ENCODE measurements at regions not wholly inside any gene's neighbourhood (a gene's known extent, or its start where the extent isn't known, plus 50 kb on each side); places are given as distances from the start of the nearest gene placed in this dataset.
A peak's percentile ranks its signal among the peaks of the same experiment; 100 is the strongest.
"Not testable (repeated sequence)": the region's sequence is repeated elsewhere in the genome, so short reads cannot be mapped to it uniquely, and the experiment has no call there.

DNA sequence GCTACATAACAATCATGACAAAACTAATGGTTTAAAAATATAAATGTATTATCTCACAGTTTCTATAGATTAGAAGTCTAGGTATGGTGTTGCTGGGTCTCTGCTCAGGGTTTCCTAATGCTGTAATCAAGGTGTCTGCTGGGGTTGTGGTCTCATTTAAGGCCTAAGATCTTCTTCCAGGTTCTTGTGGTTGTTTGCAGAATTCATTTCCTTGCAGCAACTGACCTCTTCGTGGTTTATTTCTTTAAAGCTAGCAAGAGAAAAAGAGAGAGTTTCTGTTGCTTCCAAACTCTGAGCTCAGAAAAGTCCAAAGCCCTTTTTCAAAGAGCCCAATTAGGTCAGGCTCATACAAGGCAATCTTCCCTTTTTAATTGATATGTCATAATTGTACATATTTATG is 452.7 kb upstream of the CCDC179 start:
- Histone ChIP-seq H3K9me3 (no peaks in the 10 kb centered on the region), H3K36me3 (no peaks in the 10 kb centered on the region), H3K27ac (peak overlapping the region in 1 of 2 donors; percentile 1), H3K4me3 (no peak overlapping the region), H3K4me1 (peaks cover 0 to 27% (median under 1%) of the 10 kb centered on the region in 4 donors), H3K27me3 (no peaks in the 10 kb centered on the region)
- intact Hi-C loops (cut with DNase I; ENCODE audit: low total_unique reads): no loop called here
- DNase-seq: no peak
- TF ChIP-seq, protein P1, sequence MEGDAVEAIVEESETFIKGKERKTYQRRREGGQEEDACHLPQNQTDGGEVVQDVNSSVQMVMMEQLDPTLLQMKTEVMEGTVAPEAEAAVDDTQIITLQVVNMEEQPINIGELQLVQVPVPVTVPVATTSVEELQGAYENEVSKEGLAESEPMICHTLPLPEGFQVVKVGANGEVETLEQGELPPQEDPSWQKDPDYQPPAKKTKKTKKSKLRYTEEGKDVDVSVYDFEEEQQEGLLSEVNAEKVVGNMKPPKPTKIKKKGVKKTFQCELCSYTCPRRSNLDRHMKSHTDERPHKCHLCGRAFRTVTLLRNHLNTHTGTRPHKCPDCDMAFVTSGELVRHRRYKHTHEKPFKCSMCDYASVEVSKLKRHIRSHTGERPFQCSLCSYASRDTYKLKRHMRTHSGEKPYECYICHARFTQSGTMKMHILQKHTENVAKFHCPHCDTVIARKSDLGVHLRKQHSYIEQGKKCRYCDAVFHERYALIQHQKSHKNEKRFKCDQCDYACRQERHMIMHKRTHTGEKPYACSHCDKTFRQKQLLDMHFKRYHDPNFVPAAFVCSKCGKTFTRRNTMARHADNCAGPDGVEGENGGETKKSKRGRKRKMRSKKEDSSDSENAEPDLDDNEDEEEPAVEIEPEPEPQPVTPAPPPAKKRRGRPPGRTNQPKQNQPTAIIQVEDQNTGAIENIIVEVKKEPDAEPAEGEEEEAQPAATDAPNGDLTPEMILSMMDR (IDR thresholded peaks at IDR 0.05): no peak

DNA sequence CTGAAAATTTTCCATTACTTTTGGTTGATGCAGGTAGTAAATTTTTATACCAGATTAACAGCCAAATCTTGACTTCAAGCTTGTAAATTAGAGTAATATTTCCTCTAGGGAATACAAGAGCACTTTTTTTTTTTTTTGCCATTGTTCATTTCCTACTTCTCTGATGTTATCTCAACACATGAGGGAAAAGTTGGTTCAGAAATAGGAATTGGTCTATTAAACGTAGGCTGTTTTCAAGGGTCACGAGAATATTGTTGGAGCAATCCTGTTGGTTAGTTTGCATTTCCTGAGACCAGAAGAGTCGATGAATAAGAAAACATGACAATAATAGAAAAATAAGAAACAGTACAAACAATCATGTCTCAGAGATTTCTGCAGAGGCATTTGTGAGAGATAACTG is 453.9 kb upstream of the CCDC179 start:
- intact Hi-C loops (cut with DNase I; ENCODE audit: low total_unique reads): no loop called here
- H3K4me1 ChIP-seq: peaks cover 0 to 18% (median 0%) of the 10 kb centered on the region in 4 donors
- H3K4me3 ChIP-seq: no peak overlapping the region
- TF ChIP-seq, protein P1 (IDR thresholded peaks at IDR 0.05): no peak
- no peaks in the 10 kb centered on the region for H3K36me3 ChIP-seq
- no peak for DNase-seq
- no peaks in the 10 kb centered on the region for H3K9me3 ChIP-seq
- no peak overlapping the region for H3K27ac ChIP-seq
- no peaks in the 10 kb centered on the region for H3K27me3 ChIP-seq

DNA sequence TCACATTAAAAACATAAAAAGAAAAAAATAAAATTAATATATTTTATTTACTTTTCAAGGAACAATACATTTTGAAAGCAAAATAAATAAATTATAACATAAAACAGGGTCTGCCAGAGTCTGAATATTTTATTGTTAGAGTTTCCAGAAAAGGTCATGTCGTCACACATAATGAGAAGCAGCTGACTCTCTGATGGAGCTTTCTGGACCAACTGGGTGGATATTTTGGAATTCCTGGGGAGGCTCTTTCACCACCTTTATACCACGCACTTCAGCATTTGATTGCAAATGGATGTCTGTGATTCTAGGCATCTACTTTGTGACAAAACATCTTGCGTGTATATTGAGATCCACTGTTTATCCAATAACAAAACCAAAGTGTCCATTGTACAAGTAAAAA is 455.0 kb upstream of the CCDC179 start:
- no peak for DNase-seq
- Histone ChIP-seq H3K36me3 (no peaks in the 10 kb centered on the region), H3K4me1 (peaks cover 0 to 18% (median 0%) of the 10 kb centered on the region in 4 donors), H3K4me3 (no peak overlapping the region), H3K9me3 (no peaks in the 10 kb centered on the region), H3K27me3 (no peaks in the 10 kb centered on the region), H3K27ac (no peak overlapping the region)
- intact Hi-C loops (cut with DNase I; ENCODE audit: low total_unique reads): no loop called here
- TF ChIP-seq, protein P1 (IDR thresholded peaks at IDR 0.05): no peak

DNA sequence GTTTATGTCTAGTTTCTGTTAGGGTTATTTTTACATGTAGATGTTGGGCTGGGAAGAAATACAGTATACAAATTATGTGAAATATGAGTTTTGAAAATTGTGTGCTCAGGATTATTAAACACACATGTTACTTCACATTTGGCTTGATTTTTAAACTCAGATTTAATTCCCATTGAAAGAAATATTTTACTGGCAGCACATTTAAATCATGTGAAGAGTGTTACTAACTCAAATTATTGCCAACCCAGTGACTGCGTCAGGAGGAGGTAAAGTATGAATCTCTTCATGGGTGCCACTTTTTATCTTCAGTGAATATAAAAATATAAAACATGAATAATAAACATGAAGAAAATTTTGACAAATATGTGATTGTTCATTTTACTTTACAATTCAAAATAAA is 457.5 kb upstream of the CCDC179 start:
- Histone ChIP-seq H3K9me3 (peaks cover 0 to 12% (median 2%) of the 10 kb centered on the region in 3 donors), H3K36me3 (no peaks in the 10 kb centered on the region), H3K4me3 (no peak overlapping the region), H3K27ac (no peak overlapping the region), H3K4me1 (peaks cover 0 to 7% (median 0%) of the 10 kb centered on the region in 4 donors), H3K27me3 (no peaks in the 10 kb centered on the region)
- intact Hi-C loops (cut with DNase I; ENCODE audit: low total_unique reads): no loop called here
- DNase-seq: no peak
- TF ChIP-seq, protein P1 (IDR thresholded peaks at IDR 0.05): no peak

DNA sequence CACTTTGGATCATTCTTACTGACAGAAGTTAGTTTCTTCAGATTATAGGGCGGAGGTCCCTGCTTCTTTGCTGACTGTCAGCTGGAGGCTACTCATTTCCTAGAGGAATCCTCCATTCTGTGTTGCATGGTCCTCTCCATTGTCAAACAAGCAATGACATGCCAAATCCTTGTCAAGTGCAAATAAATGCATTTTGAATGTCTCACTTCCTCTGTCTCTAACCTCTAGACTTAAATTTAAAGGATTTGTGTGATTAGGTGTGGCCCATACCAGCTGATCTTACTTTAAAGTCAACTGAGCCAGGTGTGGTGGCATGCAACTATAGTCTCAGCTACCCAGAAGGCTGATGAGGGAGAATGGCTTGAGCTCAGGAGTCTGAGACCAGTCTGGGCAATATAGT is 458.4 kb upstream of the CCDC179 start:
- peaks cover 0 to 12% (median 4%) of the 10 kb centered on the region in 3 donors for H3K9me3 ChIP-seq
- H3K36me3 ChIP-seq: no peaks in the 10 kb centered on the region
- H3K27me3 ChIP-seq: no peaks in the 10 kb centered on the region
- H3K4me3 ChIP-seq: no peak overlapping the region
- H3K4me1 ChIP-seq: no peaks in the 10 kb centered on the region
- no peak for DNase-seq
- TF ChIP-seq, protein P1 (IDR thresholded peaks at IDR 0.05): no peak
- H3K27ac ChIP-seq: no peak overlapping the region
- intact Hi-C loops (cut with DNase I; ENCODE audit: low total_unique reads): no loop called here

DNA sequence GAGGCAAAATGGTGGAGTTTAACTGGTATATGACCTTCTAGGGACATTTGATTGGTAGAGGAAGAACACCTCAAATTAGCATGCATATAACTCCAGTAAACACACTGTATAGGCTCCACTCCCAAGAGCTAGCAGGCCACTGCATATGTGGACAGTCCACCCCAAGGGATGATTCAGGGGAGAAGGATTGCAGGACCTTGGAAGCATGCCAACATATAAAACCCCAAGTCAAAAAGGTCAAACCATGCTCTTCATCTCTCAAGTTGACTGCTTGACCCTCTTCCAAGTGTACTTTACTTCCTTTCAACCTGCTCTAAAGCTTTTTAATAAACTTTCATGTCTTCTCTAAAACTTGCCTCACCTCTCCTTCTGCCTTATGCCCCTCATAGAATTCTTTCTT is 459.9 kb upstream of the CCDC179 start:
- TF ChIP-seq, protein P1 (IDR thresholded peaks at IDR 0.05): no peak
- no peaks in the 10 kb centered on the region for H3K27me3 ChIP-seq
- no peak for DNase-seq
- H3K4me1 ChIP-seq: no peaks in the 10 kb centered on the region
- H3K4me3 ChIP-seq: no peak overlapping the region
- intact Hi-C loops (cut with DNase I; ENCODE audit: low total_unique reads): no loop called here
- H3K9me3 ChIP-seq: peaks cover 0 to 12% (median 10%) of the 10 kb centered on the region in 3 donors
- no peak overlapping the region for H3K27ac ChIP-seq
- no peaks in the 10 kb centered on the region for H3K36me3 ChIP-seq

DNA sequence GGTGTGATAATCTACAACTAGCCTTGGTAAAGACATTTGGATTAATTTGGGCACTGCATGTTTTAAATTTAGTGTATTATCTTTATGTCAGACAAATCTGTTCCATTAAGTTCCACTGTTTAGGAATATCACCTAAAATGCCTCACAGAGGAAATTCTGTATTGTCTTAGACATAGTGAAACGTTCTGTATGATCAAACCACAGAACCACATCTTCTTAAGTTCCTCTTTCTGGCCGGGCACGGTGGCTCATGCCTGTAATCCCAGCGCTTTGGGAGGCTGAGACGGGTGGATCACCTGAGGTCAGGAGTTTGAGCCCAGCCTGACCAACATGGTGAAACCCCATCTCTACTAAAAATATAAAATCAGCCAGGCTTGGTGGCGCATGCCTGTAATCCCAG is 475.3 kb upstream of the CCDC179 start:
- DNase-seq; H3K36me3 ChIP-seq; H3K27me3 ChIP-seq; intact Hi-C loops (cut with DNase I; ENCODE audit: low total_unique reads); H3K9me3 ChIP-seq; H3K4me1 ChIP-seq; H3K27ac ChIP-seq; H3K4me3 ChIP-seq: not testable (repeated sequence)

All from tibial artery (tissue), 4 donors.